ENCODE measurements at regions not wholly inside any gene's neighbourhood (a gene's known extent, or its start where the extent isn't known, plus 50 kb on each side); places are given as distances from the start of the nearest gene placed in this dataset.

GRCh38 chr4:183773790-183774189 is 114.7 kb downstream of the TRAPPC11 start:
- Histone ChIP-seq H3K36me3 (no peaks in the 10 kb centered on the region), H3K4me3 (no peak overlapping the region), H3K27me3 (no peaks in the 10 kb centered on the region), H3K4me1 (no peaks in the 10 kb centered on the region), H3K9me3 (no peaks in the 10 kb centered on the region), H3K27ac (no peak overlapping the region)
- intact Hi-C loops (cut with DNase I; ENCODE audit: low total_unique reads): no loop called here
- TF ChIP-seq POLR2AphosphoS5 (IDR thresholded peaks at IDR 0.05) (no peak), CTCF (IDR thresholded peaks at IDR 0.05) (no peak), POLR2A (IDR thresholded peaks at IDR 0.05) (no peak)
- DNase-seq (ENCODE audit: low spot score in 2 of 2): no peak

DNA sequence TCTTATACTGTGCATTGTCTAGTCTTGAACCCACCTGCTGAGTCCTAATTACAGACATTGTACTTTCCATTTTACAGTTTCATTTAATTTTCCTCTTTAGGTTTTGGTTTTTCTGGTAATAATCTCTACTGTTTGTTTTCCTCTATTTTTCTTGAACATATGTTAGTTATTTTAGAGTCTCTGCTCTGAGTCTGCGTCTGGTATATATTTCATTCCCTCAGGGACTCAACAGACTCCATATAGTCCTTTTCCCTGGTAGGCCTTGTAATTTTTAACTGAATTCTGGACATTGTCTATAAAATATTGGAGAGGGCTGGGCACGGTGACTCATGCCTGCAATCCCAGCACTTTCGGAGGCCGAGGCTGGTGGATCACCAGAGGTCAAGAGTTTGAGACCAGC is 121.8 kb upstream of the STOX2 start:
- H3K4me3 ChIP-seq: no peak overlapping the region
- intact Hi-C loops (cut with DNase I; ENCODE audit: low total_unique reads): no loop called here
- H3K27ac ChIP-seq: no peak overlapping the region
- no peaks in the 10 kb centered on the region for H3K27me3 ChIP-seq
- no peaks in the 10 kb centered on the region for H3K9me3 ChIP-seq
- no peak for DNase-seq (ENCODE audit: low spot score in 2 of 2)
- no peaks in the 10 kb centered on the region for H3K4me1 ChIP-seq
- TF ChIP-seq CTCF (IDR thresholded peaks at IDR 0.05) (no peak), POLR2AphosphoS5 (IDR thresholded peaks at IDR 0.05) (no peak), POLR2A (IDR thresholded peaks at IDR 0.05) (no peak)
- no peaks in the 10 kb centered on the region for H3K36me3 ChIP-seq

- H3K27ac ChIP-seq: peak overlapping the region in 1 of 2 donors; percentile 20
- H3K4me1 ChIP-seq: no peaks in the 10 kb centered on the region
- peaks cover 0 to under 1% of the 10 kb centered on the region in 2 donors for H3K9me3 ChIP-seq
- no peaks in the 10 kb centered on the region for H3K36me3 ChIP-seq
- no peaks in the 10 kb centered on the region for H3K27me3 ChIP-seq
- TF ChIP-seq POLR2AphosphoS5 (IDR thresholded peaks at IDR 0.05): no peak
- no peak for TF ChIP-seq CTCF (IDR thresholded peaks at IDR 0.05)
- no peak for TF ChIP-seq POLR2A (IDR thresholded peaks at IDR 0.05)
- no peak for DNase-seq (ENCODE audit: low spot score in 2 of 2)
- no peak overlapping the region for H3K4me3 ChIP-seq
- intact Hi-C loops (cut with DNase I; ENCODE audit: low total_unique reads): no loop called here
These were observed 121.0 kb upstream of the STOX2 start for GRCh38 chr4:183783991-183784553.

DNA sequence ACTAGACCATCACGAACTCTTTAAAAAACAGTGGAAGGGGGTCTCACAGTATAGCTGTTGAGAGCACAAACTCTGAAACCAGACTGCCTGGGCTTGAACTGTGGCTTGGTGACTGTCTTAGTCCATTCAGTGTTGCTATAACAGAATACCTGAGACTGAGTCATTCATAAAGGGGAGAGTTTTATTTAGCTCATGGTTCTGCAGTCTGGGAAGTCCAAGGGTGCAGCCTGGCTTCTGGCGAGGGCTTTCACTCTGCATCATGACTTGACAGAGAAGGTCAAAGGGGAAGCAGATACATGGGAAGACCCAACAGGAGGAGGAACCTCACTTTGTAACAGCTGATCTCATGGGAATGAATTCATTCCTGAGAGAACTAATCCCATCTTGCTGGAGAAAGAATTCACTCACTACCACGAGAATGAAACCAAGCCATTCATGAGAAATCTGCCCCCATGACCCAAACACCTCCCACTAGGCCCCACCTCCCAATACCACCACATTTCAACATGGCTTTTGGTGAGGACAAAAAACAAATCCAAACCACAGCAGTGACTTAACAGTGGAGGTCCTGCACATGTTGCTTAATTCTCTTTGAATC is 116.7 kb upstream of the STOX2 start:
- no peaks in the 10 kb centered on the region for H3K27me3 ChIP-seq
- intact Hi-C loops (cut with DNase I; ENCODE audit: low total_unique reads): no loop called here
- peaks cover 3 to 8% of the 10 kb centered on the region in 2 donors for H3K9me3 ChIP-seq
- no peak for TF ChIP-seq CTCF (IDR thresholded peaks at IDR 0.05)
- TF ChIP-seq POLR2AphosphoS5 (IDR thresholded peaks at IDR 0.05): no peak
- no peak for DNase-seq (ENCODE audit: low spot score in 2 of 2)
- H3K4me1 ChIP-seq: no peaks in the 10 kb centered on the region
- no peak overlapping the region for H3K4me3 ChIP-seq
- H3K36me3 ChIP-seq: no peaks in the 10 kb centered on the region
- H3K27ac ChIP-seq: no peak overlapping the region

GRCh38 chr4:183789657-183790056 is 115.5 kb upstream of the STOX2 start:
- intact Hi-C loops (cut with DNase I; ENCODE audit: low total_unique reads): no loop called here
- Histone ChIP-seq H3K4me3 (no peak overlapping the region), H3K27ac (no peak overlapping the region), H3K27me3 (no peaks in the 10 kb centered on the region), H3K4me1 (no peaks in the 10 kb centered on the region), H3K36me3 (no peaks in the 10 kb centered on the region), H3K9me3 (peaks cover 3 to 14% of the 10 kb centered on the region in 2 donors)
- TF ChIP-seq POLR2AphosphoS5 (IDR thresholded peaks at IDR 0.05): no peak
- no peak for TF ChIP-seq CTCF (IDR thresholded peaks at IDR 0.05)
- TF ChIP-seq POLR2A (IDR thresholded peaks at IDR 0.05): no peak
- no peak for DNase-seq (ENCODE audit: low spot score in 2 of 2)
